GM11168 (cell line): ENCODE measurements at regions not wholly inside any gene's neighbourhood (a gene's known extent, or its start where the extent isn't known, plus 50 kb on each side); places are given as distances from the start of the nearest gene placed in this dataset.

Experiments
- in situ Hi-C: fragments of 300-500 bp; cut with MboI; formaldehyde crosslinking; loops from one replicate; pipeline ENCODE4 v1.12.0; 2022; ENCODE audit warnings: low sequenced_read_pairs; ENCODE audit not compliant: unreplicated experiment

DNA sequence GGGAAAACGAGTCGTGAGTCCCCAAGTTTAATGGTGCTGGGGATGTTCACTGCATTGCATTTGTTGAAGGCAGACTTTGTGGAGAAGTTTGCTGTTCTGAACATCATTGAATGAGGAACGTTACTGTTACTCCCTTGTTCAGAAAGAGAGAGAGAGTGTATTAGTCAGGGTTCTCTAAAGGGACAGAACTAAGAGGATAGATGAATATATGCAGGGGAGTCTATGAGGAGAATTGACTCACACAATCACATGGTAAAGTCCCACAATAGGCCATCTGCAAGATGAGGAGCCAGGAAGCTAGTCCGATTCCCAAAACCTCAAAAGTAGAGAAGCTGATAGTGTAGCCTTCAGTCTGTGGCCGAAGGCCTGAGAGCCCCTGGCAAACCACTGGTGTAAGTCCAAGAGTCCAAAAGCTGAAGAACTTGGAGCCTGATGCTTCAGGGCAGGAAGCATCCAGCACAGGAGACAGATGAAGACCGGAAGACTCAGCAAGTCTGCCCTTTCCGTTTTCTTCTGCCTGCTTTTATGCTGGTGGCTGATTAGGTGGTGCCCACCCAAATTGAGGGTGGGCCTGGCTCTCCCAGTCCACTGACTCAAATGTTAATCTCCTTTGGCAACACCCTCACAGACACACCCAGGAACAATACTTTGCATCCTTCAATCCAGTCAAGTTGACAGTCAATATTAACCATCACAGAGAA is 223.5 kb upstream of the PCSK2 start:
- in situ Hi-C loops = no loop called here

DNA sequence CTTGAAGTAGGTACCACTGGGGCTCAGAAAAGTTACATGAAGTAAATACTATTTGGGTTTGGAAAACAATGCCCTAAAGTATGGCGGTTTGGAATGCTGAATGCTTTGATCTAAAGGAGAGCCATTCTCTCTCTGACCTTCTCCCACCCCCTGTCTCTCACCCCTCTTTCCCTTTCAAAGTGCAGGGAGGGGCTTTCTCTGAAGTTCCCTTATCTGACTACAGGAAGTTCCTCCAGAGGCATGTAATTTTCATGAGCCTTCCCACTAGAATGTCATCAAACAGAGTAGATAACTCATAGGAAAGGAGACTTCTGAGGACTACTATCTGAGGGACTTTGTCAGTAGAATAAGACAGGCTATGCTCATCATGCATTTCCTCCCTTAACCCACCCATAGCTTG is 216.7 kb upstream of the PCSK2 start:
- in situ Hi-C loops = no loop called here

DNA sequence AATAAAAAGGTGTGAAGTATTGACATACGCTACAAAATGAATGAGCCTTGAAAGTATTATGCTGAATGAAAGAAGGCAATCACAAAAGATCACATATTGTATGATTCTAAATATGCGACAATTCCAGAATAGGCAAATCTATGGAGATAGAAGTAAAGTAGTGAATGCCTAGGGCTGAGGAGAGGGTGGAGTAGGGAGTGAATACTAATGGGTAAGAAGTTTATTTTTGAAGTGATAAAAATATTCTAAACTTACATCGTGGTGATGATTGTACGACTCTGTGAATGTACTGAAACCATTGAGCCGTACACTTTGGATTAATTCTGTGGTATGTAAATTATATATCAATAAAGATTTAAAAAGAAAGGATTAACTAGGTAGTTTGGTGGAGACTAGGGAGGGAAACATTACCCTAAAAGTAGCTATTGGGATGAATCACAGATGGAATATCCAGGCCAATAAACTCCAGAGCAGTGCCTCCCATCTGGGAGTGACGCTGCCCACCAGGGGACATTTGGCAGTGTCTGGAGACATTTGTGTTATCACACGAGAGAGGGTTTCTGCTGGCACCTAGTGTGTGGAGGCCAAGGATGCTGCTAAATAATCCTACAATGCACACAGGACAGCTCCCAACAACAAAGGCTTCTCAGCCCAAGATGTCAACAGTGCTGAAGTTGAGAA is 214.2 kb upstream of the PCSK2 start:
- in situ Hi-C loops = no loop called here

DNA sequence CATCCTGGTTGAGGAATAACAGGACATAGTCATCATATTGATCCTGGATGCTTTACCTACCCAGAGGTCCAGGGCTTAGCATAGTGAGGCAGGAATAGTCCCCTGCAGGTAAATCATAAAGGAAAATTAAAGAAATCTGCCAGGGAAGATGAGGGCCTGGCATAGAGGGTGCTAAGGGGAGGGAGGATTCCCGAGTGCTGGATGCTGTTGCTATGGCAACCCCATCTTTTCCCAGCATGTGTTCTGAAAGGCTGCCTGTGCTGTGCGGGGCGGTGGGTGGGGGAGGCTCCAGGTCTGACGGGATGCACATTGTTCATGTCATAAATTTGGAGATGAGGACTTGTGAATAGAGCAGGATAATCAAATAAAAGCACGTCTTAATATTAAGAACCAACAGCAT is 212.6 kb upstream of the PCSK2 start:
- in situ Hi-C loops = no loop called here

DNA sequence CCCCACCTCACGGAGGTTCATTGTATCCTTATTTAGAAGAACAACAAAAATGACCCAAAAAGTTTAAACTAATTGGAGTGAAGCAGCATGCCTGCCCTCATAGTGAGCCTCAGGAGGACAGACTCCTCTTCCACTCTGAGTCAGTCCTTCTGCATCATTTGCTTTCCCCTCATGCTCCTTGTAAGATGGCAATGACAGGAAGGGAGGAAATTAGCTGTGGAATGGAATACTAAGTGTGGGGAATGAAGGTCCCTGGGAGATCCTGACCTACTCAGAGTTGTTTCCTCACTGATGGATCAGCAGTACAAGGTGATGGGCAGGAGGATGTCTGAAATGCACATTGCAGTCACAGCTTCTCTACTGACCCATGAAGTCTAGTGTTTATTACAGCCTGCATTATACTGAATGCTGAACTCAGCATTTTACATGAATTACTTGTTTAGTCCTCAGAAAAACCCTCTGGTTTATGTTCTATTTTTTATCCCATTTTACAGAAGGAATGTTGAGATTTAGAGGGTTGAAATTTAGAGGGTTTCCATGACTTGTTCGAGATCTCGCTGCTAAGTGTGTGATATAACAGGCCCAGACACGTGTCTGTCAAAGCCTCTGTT is 212.0 kb upstream of the PCSK2 start:
- in situ Hi-C loops = no loop called here

DNA sequence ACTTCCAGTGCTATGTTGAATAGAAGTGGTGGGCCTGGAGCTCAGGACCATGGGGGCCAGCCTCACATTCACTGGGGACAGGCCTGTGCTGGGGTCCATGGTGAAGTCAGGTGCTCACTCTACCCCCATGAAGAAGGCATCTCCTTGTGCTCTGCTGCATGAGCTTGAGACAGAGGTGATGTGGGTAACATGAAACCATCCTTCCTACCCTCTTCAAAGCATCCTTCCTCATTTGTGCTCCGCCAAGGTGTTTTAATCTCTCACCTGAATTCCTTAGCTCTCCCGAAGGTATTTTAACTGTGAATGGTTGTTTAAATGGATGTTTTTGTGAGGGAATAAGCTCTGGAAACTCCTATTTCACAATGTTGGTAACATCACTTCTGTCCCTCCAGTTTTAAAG is 209.6 kb upstream of the PCSK2 start:
- in situ Hi-C loops = no loop called here

DNA sequence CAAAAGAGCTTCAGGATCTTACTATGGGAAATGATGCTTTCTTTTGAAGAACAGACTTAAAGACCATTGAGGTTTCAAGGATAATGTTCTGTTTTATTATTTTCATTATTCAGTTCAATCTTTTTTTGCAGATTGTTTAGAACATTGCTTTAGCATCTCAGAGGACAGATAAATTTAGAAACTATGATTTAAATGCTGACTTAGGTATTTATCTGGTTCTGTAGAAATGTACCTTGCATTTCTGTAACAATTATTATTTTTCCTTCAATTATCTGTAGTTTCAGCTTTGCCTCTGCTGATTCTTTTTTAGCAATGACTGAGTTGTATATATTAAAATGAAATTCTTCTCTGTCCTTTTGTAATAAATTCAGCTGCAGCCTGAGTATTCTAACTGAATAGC is 205.4 kb upstream of the PCSK2 start:
- in situ Hi-C loops = no loop called here

DNA sequence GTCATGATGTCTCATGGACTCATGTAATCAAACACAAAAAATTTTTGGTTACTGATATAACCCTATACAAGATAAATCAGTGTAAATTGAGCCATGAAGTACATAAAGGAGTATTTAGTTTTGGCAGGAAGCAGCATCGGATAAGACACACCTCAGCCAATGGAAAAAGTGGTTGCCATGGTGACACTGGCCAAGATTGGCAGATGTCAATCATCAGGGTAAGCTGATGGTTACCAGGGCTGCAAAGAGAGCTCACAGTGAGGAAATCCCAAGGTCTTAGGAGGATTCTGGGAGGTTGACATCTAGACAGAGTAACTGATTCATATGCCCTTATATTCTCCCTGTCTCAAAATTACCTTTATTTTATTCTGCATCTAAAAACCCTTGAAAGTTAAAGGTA is 203.8 kb upstream of the PCSK2 start:
- in situ Hi-C loops = no loop called here

DNA sequence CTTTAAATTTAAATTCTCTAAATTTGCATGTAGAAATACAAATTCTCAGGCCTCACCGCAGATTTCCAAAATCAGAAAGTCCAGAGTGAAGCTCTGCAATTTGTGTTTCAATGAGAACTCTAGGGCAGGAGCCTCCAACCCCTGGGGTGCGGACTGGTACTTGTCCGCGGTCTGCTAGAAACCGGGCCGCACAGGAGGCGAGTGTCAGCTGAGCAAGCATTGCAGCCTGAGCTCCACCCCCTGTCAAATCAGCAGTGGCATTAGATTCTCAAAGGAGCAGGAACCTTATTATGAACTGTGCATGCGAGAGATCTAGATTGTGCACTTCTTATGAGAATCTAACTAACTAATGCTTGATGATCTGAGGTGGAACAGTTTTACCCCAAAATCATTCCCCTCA is 203.0 kb upstream of the PCSK2 start:
- in situ Hi-C loops = no loop called here

DNA sequence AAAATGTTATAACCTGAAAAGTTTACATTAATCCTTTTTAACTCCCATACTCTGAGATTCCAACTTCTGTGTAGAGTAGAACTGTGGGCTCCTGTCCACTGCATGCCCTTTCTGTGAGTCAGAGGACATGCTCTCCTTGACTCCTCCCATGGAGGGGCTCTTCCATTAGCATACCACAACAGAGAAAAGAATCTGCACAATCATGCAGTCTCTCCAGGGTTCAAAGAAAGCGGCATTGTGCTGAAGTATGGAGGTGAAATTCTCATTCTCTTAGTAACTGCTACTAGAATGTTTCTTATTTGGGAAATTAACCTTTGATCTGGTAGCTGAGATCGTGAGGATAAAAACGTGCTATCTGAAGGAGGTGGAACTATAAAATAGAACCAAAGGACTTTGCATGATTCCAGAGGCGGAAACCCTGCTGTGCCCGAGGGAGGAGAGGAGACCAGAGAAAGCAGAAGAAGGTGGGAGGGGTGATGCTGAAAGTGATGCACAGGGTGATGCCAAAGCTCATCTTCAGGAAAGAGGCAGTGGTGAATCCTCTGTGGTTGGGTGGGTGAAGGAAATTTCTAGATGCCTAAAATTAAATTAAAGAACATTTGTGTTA is 202.2 kb upstream of the PCSK2 start:
- in situ Hi-C loops = no loop called here

DNA sequence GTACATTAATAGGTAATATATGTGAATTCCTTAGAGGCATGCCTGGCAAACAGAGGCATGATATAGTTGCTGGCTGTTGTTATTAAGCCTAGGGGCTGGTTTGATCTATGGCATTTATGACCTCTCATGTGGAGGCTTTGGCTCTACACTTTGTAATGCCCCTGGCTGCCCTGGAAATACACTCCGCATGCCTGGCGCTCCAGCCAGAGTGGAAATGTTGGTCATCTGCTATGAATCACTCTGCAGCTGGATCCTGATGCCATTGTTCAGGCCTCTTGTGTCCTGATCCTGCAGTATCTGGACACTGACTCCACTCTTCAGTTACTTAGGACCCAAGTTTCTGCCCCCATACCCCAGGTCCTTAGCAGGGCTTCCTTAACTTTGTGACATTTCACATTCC is 200.5 kb upstream of the PCSK2 start:
- in situ Hi-C loops = no loop called here

DNA sequence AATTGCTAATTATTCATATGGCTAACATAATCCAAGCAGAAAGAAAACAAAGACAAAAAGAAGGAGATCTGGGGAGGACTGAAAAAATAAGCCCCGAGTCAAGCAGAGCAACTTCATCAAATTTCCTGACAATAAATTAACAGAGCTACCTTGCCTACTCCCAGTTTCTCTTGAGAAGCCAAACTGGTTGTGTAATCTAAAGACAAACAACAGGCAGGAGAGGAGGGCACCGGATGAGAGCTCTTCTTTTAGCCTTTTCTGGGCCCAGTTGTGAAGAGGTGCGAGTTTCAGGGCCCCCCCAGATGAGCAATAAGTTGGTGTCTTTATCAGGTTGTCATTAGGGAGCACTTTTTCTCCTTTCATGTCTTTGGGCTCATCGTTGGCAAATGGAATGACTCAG is 197.1 kb upstream of the PCSK2 start:
- in situ Hi-C loops = no loop called here

DNA sequence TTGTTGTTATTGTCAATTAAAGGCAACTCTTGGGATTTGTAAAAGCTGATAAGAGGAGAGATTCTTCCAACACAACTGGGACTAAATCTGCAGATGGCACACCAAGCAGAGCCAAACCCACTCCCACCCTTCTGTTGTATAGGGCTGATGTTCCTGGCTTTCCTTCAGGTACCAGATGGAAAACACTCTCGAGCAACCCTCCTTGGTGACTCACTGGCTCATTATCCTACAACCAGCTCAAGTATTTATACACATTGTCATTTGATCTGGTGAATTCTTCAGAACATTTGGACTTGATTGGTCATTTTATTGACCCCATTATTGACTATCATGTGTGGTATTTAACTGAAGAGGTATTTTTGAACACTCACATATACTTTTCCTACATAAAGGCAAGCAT is 190.3 kb upstream of the PCSK2 start:
- in situ Hi-C loops = no loop called here

DNA sequence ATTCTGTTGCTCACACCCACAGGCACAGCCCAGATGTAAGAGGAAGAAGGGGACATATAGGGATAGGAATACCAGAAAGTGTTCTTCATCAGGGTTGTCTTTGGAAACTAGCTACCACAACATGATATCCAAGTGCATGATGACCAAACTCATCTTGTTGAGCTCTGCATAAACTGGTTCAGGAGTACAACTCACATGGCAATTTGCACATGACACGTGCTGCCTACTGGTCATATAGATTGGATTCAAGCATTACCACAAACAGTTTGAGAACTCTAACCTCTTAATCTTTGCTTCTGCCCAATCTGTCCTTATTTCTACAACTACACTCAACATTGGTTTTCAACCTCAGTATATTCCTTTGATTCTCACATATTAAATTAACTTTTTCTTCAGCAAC is 184.7 kb upstream of the PCSK2 start:
- in situ Hi-C loops = no loop called here

DNA sequence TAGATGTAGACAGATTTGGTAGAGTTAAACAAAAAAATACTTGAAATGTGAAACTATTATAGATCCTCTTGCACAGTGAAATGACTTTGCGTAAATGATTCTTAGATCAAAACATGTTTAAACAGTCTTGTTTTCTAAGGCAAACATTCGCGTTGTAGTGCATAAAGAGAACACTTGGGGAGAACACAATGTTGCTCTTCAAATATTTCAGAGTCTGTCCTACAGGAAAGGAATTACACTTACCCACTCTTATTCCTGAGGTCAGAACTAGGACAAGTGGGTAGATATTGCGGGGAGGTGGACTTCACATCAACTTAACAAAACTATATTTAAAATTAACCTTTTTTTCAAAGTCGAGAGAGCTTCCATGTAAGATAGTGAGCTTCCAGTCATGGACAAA is 183.5 kb upstream of the PCSK2 start:
- in situ Hi-C loops = no loop called here

DNA sequence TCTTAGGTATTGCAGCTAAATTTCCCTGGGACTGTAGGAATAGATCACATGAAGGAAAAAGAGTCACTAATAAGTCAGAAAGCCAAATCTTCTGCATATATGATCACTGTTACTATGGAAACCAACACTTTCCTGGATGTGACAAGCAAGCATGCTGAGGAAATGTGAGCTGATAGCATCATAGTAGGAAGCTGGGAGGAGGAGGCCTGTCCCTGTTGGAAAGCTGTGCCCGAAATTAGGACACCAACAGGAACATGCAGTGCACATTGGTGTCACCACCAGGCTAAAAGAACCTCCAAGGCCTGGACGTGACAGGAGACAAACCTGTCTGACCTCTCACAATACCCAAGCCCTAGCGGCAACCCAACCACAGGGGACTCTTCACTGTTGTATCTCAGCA is 181.9 kb upstream of the PCSK2 start:
- in situ Hi-C loops = no loop called here

DNA sequence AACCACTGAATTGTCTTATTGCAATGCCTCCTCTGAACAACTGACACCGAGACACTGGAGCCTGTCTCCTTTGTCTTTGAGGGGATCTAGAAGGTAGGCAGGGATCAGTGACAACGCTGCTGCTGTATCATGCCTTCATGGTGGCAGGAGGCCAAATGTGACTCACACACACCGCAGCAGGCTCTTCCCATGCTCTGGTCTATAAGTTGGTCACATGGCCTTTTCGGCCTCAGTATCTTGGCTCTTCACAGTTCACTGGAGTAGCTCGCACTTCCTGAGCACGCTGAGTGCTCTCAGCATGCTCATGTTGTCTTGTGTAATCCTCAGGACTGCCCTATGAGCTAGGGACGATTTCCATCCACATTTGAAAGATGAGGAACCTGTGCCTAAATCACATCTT is 167.4 kb upstream of the PCSK2 start:
- in situ Hi-C loops = no loop called here

DNA sequence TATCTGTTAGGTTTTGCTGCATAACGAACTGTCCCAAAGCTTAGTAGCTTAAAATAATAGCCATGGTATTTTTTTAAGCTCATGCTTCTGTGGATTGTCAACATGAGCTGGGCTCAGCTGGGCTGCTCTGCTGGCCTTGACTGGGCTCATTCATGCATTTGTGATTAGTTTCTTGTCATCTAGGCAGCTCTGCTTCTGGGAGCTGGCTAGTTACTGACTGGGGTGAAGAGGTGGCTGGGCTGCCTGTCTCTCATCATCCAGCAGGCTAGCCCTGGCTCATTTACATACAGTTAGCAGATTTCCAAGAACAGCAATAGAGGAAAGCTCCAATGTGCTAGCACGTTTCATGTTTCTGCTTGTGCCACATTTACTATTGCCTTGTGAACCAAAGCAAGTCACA is 165.1 kb upstream of the PCSK2 start:
- in situ Hi-C loops = no loop called here

DNA sequence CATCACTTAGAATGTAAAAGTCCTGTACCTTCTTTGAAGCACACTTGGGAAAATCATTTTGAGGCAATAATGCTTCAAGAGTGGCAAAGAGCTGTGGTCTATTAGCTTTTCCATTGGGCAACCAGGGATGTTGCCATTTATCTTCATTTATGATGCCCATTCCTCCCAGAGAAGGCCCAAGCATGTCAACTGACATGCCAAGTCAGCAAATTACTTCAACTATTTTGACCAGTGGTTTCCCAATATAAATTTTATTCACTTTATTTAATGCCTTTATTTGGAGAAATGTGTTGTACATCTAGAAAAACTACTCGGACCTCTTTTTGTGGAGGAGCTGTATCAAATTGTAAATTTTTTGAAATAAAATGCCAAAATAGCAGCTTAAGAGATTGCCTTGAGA is 164.1 kb upstream of the PCSK2 start:
- in situ Hi-C loops = no loop called here

DNA sequence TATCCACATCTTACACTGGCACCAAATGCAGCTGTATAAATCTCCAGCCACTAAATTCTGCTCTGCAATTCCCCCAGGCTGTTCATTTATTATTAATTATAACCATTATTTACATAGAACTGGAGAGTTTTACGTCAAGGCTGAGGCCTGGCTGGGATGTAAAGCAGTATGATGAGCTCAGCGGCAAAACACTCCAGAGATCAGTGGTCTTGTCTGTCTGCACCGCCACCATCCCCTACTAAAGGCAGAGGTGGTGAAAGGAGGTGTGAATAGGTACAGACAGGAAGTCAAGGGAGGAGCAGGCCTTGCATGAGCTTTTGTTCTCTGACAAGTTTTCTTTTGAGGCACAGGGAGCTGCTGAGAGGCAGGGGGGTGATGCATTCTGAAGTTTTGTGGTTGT is 159.9 kb upstream of the PCSK2 start:
- in situ Hi-C loops = no loop called here

DNA sequence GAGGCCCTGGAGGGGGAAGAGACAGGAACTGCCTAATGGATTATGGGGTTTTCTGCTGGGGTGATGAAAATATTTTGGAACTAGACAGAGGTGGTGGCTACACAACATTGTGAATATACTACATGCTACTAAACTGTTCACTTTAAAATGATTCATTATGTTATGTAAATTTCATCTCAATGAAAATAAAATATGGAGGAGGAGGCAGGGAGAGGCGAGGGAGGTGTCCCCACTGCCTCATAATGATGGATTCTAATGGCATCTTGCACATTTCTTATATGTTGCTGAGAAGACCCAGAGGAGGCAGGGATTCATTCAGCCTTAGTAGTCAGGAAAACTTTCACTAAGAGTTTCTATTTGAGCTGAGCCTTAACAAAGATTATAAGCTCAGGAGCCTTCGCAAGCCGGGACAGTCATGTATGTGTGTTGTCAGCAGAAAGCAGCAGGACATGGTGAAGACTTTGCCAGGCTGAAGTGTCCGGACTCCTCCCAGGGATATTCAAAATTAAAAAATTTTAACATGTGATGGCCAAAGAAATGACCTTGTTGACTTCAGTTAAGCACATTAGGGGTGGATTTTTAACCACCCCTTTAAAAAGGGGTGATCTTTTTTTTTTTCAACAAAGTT is 158.6 kb upstream of the PCSK2 start:
- in situ Hi-C loops = no loop called here
